ENCODE measurements at regions not wholly inside any gene's neighbourhood (a gene's known extent, or its start where the extent isn't known, plus 50 kb on each side); places are given as distances from the start of the nearest gene placed in this dataset. TPM values are rescaled to one million over a fixed set of nuclear protein-coding genes. Genes with fewer than 3 reads are reported as not detected.

Small RNA genes lying in the stretch of these regions (small RNA-seq; reads per million reads assigned to genes)
- not detected for gene RN7SL680P (ENCODE audit: insufficient read depth)
